SKM-1 treated with dmso at 0.1 percent for 144 hours (cell line): ENCODE measurements at regions not wholly inside any gene's neighbourhood (a gene's known extent, or its start where the extent isn't known, plus 50 kb on each side); places are given as distances from the start of the nearest gene placed in this dataset.
"Not testable (repeated sequence)": the region's sequence is repeated elsewhere in the genome, so short reads cannot be mapped to it uniquely, and the experiment has no call there.

Source experiments
- DNase-seq: peaks from one replicate; lab custom pipeline; 2025; ENCODE audit not compliant: unreplicated experiment; lab: John Stamatoyannopoulos, UW

- DNase-seq, result no peak
Observed at GRCh38 chr15:47037003-47037402, 680.3 kb upstream of the SEMA6D start.

- no peak for DNase-seq
Observed at GRCh38 chr15:47039225-47039624, 678.1 kb upstream of the SEMA6D start.

- no peak for DNase-seq
Observed at GRCh38 chr15:47041301-47041700, 676.0 kb upstream of the SEMA6D start.

- not testable (repeated sequence) for DNase-seq
Observed at GRCh38 chr15:47047981-47048380, 669.3 kb upstream of the SEMA6D start.

- no peak for DNase-seq
Observed at GRCh38 chr15:47066392-47066791, 650.9 kb upstream of the SEMA6D start.

GRCh38 chr15:47077846-47078245 lies 639.5 kb upstream of the SEMA6D start:
- not testable (repeated sequence) for DNase-seq

- DNase-seq, result no peak
Observed at GRCh38 chr15:47095833-47096232, 621.5 kb upstream of the SEMA6D start.

GRCh38 chr15:47098526-47098925 lies 618.8 kb upstream of the SEMA6D start:
- not testable (repeated sequence) for DNase-seq

- DNase-seq, result not testable (repeated sequence)
Observed at GRCh38 chr15:47099801-47100200, 617.5 kb upstream of the SEMA6D start.

- DNase-seq, result not testable (repeated sequence)
Observed at GRCh38 chr15:47108800-47109199, 608.5 kb upstream of the SEMA6D start.

- DNase-seq, result no peak
Observed at GRCh38 chr15:47116698-47117097, 600.6 kb upstream of the SEMA6D start.

GRCh38 chr15:47119349-47119748 lies 598.0 kb upstream of the SEMA6D start:
- no peak for DNase-seq

- DNase-seq, result no peak
Observed at GRCh38 chr15:47124430-47125102, 592.7 kb upstream of the SEMA6D start.

- DNase-seq, result no peak
Observed at GRCh38 chr15:47129033-47129432, 588.3 kb upstream of the SEMA6D start.

GRCh38 chr15:47131450-47131849 lies 585.9 kb upstream of the SEMA6D start:
- not testable (repeated sequence) for DNase-seq

GRCh38 chr15:47135267-47135666 lies 582.0 kb upstream of the SEMA6D start:
- DNase-seq, result no peak

- no peak for DNase-seq
Observed at GRCh38 chr15:47136236-47136635, 581.1 kb upstream of the SEMA6D start.

- no peak for DNase-seq
Observed at GRCh38 chr15:47139965-47140364, 577.3 kb upstream of the SEMA6D start.

- no peak for DNase-seq
Observed at GRCh38 chr15:47157827-47158226, 559.5 kb upstream of the SEMA6D start.

GRCh38 chr15:47158573-47158972 lies 558.7 kb upstream of the SEMA6D start:
- no peak for DNase-seq

GRCh38 chr15:47177177-47177576 lies 540.1 kb upstream of the SEMA6D start:
- no peak for DNase-seq

- DNase-seq, result no peak
Observed at GRCh38 chr15:47179988-47180387, 537.3 kb upstream of the SEMA6D start.

- no peak for DNase-seq
Observed at GRCh38 chr15:47182818-47183217, 534.5 kb upstream of the SEMA6D start.
